Right atrium auricular region (tissue), 2 donors: ENCODE measurements at regions not wholly inside any gene's neighbourhood (a gene's known extent, or its start where the extent isn't known, plus 50 kb on each side); places are given as distances from the start of the nearest gene placed in this dataset.
A peak's percentile ranks its signal among the peaks of the same experiment; 100 is the strongest.

ENCODE experiments used
- DNase-seq: peaks from one replicate; pipeline ENCODE4 v3.0.0-alpha.2; 2019; ENCODE audit warnings: low spot score
- H3K27ac ChIP-seq, 2 donors: fragments of 200-600 bp; sonication (generic); 1 replicate in 1 of 2; 2 replicates in 1 of 2; pipeline ENCODE4 v1.5.1; 2016 to 2019
- H3K27me3 ChIP-seq, 2 donors: fragments of 200-600 bp; sonication (generic); one replicate each; pipeline versions ENCODE4 v1.5.1 to v1.6.0; 2017 to 2019
- H3K36me3 ChIP-seq: fragments of 200-600 bp; sonication (generic); one replicate; pipeline ENCODE4 v1.5.1; 2016
- H3K4me1 ChIP-seq, 2 donors: fragments of 200-600 bp; sonication (generic); one replicate each; pipeline versions ENCODE4 v1.5.1 to v1.6.0; 2017 to 2019
- H3K4me3 ChIP-seq, 2 donors: fragments of 200-600 bp; sonication (generic); 1 replicate in 1 of 2; 2 replicates in 1 of 2; pipeline ENCODE4 v1.5.1; 2017 to 2019; ENCODE audit warnings: mild to moderate bottlenecking in 1 of 2, moderate library complexity in 1 of 2
- H3K9me3 ChIP-seq, 2 donors: fragments of 200-600 bp; sonication (generic); one replicate each; pipeline ENCODE4 v1.5.1; 2019
- CTCF ChIP-seq, 2 donors: fragments of 200-600 bp; sonication (generic); IDR thresholded peaks; one replicate each; pipeline ENCODE4 v1.5.1; 2019; ENCODE audit warnings: antibody characterized with exemption in 2 of 2

GRCh38 chr13:59449750-59450149, 714.0 kb downstream of the DIAPH3 start:
- no peaks in the 10 kb centered on the region for H3K9me3 ChIP-seq
- H3K27me3 ChIP-seq: no peaks in the 10 kb centered on the region
- no peak for DNase-seq
- no peak overlapping the region for H3K27ac ChIP-seq
- H3K36me3 ChIP-seq: no peaks in the 10 kb centered on the region
- no peaks in the 10 kb centered on the region for H3K4me1 ChIP-seq
- H3K4me3 ChIP-seq: no peak overlapping the region
- no peak for TF ChIP-seq CTCF (IDR thresholded peaks at IDR 0.05)

- Histone ChIP-seq H3K27ac (no peak overlapping the region), H3K36me3 (no peaks in the 10 kb centered on the region), H3K27me3 (no peaks in the 10 kb centered on the region), H3K9me3 (no peaks in the 10 kb centered on the region), H3K4me3 (no peak overlapping the region), H3K4me1 (no peaks in the 10 kb centered on the region)
- DNase-seq: no peak
- no peak for TF ChIP-seq CTCF (IDR thresholded peaks at IDR 0.05)
Observed at GRCh38 chr13:59450229-59450628, 713.5 kb downstream of the DIAPH3 start.

GRCh38 chr13:59451236-59451635, 712.5 kb downstream of the DIAPH3 start:
- no peaks in the 10 kb centered on the region for H3K27me3 ChIP-seq
- DNase-seq: no peak
- no peak for TF ChIP-seq CTCF (IDR thresholded peaks at IDR 0.05)
- H3K4me3 ChIP-seq: no peak overlapping the region
- H3K9me3 ChIP-seq: no peaks in the 10 kb centered on the region
- H3K27ac ChIP-seq: no peak overlapping the region
- no peaks in the 10 kb centered on the region for H3K36me3 ChIP-seq
- H3K4me1 ChIP-seq: no peaks in the 10 kb centered on the region

GRCh38 chr13:59452189-59452890, 711.4 kb downstream of the DIAPH3 start:
- Histone ChIP-seq H3K36me3 (no peaks in the 10 kb centered on the region), H3K4me1 (no peaks in the 10 kb centered on the region), H3K9me3 (no peaks in the 10 kb centered on the region), H3K27me3 (no peaks in the 10 kb centered on the region), H3K27ac (no peak overlapping the region), H3K4me3 (no peak overlapping the region)
- DNase-seq: no peak
- TF ChIP-seq CTCF (IDR thresholded peaks at IDR 0.05): no peak

GRCh38 chr13:59458908-59459579, 704.7 kb downstream of the DIAPH3 start:
- Histone ChIP-seq H3K4me1 (no peaks in the 10 kb centered on the region), H3K9me3 (no peaks in the 10 kb centered on the region), H3K27ac (peak overlapping the region; percentile 36 to 67), H3K36me3 (no peaks in the 10 kb centered on the region), H3K27me3 (no peaks in the 10 kb centered on the region), H3K4me3 (no peak overlapping the region)
- DNase-seq: no peak
- TF ChIP-seq CTCF (IDR thresholded peaks at IDR 0.05): no peak
